GM23338 (cell line): ENCODE measurements at regions not wholly inside any gene's neighbourhood (a gene's known extent, or its start where the extent isn't known, plus 50 kb on each side); places are given as distances from the start of the nearest gene placed in this dataset.

ENCODE experiments used
- ATAC-seq: fragments of 200-7000 bp; cut with Tn5 transposase; 3 replicates; pipeline ENCODE4 v1.9.1; 2020
- DNase-seq: peaks from one replicate; pipeline ENCODE4 v3.0.0-alpha.2; 2015; ENCODE audit warnings: low spot score
- H2AFZ ChIP-seq: fragments of 200-600 bp; sonication (generic); 2 replicates; pipeline ENCODE4 v1.8.0; 2016; ENCODE audit warnings: antibody characterized with exemption, mild to moderate bottlenecking, moderate library complexity
- H3F3A ChIP-seq: fragments of 200-600 bp; sonication (generic); replicated peaks from 2 replicates; pipeline ENCODE4 v1.8.0; 2017; ENCODE audit warnings: antibody characterized with exemption, mixed run types, low read depth
- H3K27ac ChIP-seq: fragments of 200-600 bp; sonication (generic); 2 replicates; pipeline ENCODE4 v1.6.1; 2016; ENCODE audit warnings: low read depth
- H3K27me3 ChIP-seq: fragments of 200-600 bp; sonication (generic); 2 replicates; pipeline ENCODE4 v1.8.0; 2016; ENCODE audit warnings: mild to moderate bottlenecking, mixed run types, moderate library complexity; ENCODE audit not compliant: insufficient read depth
- H3K36me3 ChIP-seq: fragments of 200-600 bp; sonication (generic); 2 replicates; pipeline ENCODE4 v1.8.0; 2016; ENCODE audit warnings: mild to moderate bottlenecking; ENCODE audit not compliant: insufficient read depth
- H3K4me1 ChIP-seq: fragments of 200-600 bp; sonication (generic); 2 replicates; pipeline ENCODE4 v1.8.0; 2016; ENCODE audit warnings: mild to moderate bottlenecking, moderate library complexity; ENCODE audit not compliant: insufficient read depth
- H3K4me2 ChIP-seq: fragments of 200-600 bp; sonication (generic); 2 replicates; pipeline ENCODE4 v1.7.1; 2017; ENCODE audit warnings: mixed run types
- H3K4me3 ChIP-seq: fragments of 200-600 bp; sonication (generic); 2 replicates; pipeline ENCODE4 v1.6.1; 2016; ENCODE audit warnings: mixed run types
- H3K79me2 ChIP-seq: fragments of 200-600 bp; sonication (generic); replicated peaks from 2 replicates; pipeline ENCODE4 v1.8.0; 2017; ENCODE audit warnings: mild to moderate bottlenecking; ENCODE audit not compliant: insufficient read depth
- H3K9me2 ChIP-seq: fragments of 200-600 bp; sonication (generic); 2 replicates; pipeline ENCODE4 v1.8.0; 2017; ENCODE audit not compliant: insufficient read depth
- H4K20me1 ChIP-seq: fragments of 200-600 bp; sonication (generic); replicated peaks from 2 replicates; pipeline ENCODE4 v1.8.0; 2017; ENCODE audit warnings: mild to moderate bottlenecking; ENCODE audit not compliant: insufficient read depth
- H3K27ac Mint-ChIP-seq: 2 replicates; pipeline ENCODE4 v1.8.0; 2020; ENCODE audit warnings: inconsistent platforms, mild to moderate bottlenecking, moderate library complexity, mixed read lengths
- H3K27me3 Mint-ChIP-seq: 3 replicates; pipeline ENCODE4 v1.8.0; 2022; ENCODE audit warnings: low read depth, mild to moderate bottlenecking, moderate library complexity, mixed read lengths, inconsistent platforms; ENCODE audit not compliant: insufficient read depth, poor library complexity
- H3K36me3 Mint-ChIP-seq: 3 replicates; pipeline ENCODE4 v1.8.0; 2021; ENCODE audit warnings: low read depth, mild to moderate bottlenecking, inconsistent platforms, moderate library complexity, mixed read lengths
- H3K4me1 Mint-ChIP-seq: 3 replicates; pipeline ENCODE4 v1.8.0; 2020; ENCODE audit warnings: mild to moderate bottlenecking, inconsistent platforms, mixed read lengths
- H3K4me3 Mint-ChIP-seq: 3 replicates; pipeline ENCODE4 v1.8.0; 2021; ENCODE audit warnings: moderate library complexity, mild to moderate bottlenecking, inconsistent platforms, mixed read lengths
- H3K9me3 Mint-ChIP-seq: 3 replicates; pipeline ENCODE4 v1.8.0; 2020; ENCODE audit warnings: moderate library complexity, mild to moderate bottlenecking, inconsistent platforms, mixed read lengths
- NANOG ChIP-seq: IDR thresholded peaks from 2 replicates; pipeline ENCODE4 v1.6.1; 2016; ENCODE audit warnings: antibody characterized with exemption, borderline replicate concordance
- REST ChIP-seq: IDR thresholded peaks from one replicate; pipeline ENCODE4 v1.6.1; 2018; ENCODE audit warnings: antibody characterized with exemption; ENCODE audit not compliant: unreplicated experiment
- ZNF114 ChIP-seq: fragments of 250-450 bp; sonication (Bioruptor Pico); IDR thresholded peaks from 2 replicates; pipeline ENCODE4 v1.5.0; 2020; ENCODE audit warnings: mild to moderate bottlenecking, moderate library complexity
- ZNF462 ChIP-seq: fragments of 250-450 bp; sonication (Bioruptor Pico); IDR thresholded peaks from 2 replicates; pipeline ENCODE4 v1.5.0; 2020; ENCODE audit warnings: mild to moderate bottlenecking, moderate library complexity

- Histone ChIP-seq H3K9me2 (0 out of 2 replicates have a peak, but pooled peaks cover 8% of the 10 kb centered on the region), H3K4me2 (no peak overlapping the region), H3K4me3 (no peak overlapping the region), H3K27ac (no peak overlapping the region), H2AFZ (peak overlapping the region; percentile 86), H3K27me3 (no peaks in the 10 kb centered on the region), H3K79me2 (no peaks in the 10 kb centered on the region), H3K4me1 (no peaks in the 10 kb centered on the region), H3K36me3 (no peaks in the 10 kb centered on the region), H4K20me1 (no peaks in the 10 kb centered on the region), H3F3A (no peaks in the 10 kb centered on the region)
- Mint-ChIP-seq H3K27ac (peak overlapping the region; percentile 70), H3K27me3 (peaks cover 4% of the 10 kb centered on the region), H3K36me3 (peaks cover 10% of the 10 kb centered on the region), H3K9me3 (peaks cover 18% of the 10 kb centered on the region), H3K4me1 (no peaks in the 10 kb centered on the region), H3K4me3 (no peak overlapping the region)
- ATAC-seq (no peak; the same call in 2 of the 3 replicates), DNase-seq (peak; percentile 9)
- TF ChIP-seq ZNF462 (CRISPR knock-in tag), result no peak
- TF ChIP-seq NANOG, result no peak
- no peak for TF ChIP-seq REST
- TF ChIP-seq ZNF114 (CRISPR knock-in tag), result no peak
These were observed 819.4 kb downstream of the SEMA5A start for GRCh38 chr5:8726383-8727036.
